Activated T-cell treated with anti-CD3 and anti-CD28 coated beads, Interleukin-2, amount 50 U/mL, for 4 hours (primary cell): ENCODE measurements at regions not wholly inside any gene's neighbourhood (a gene's known extent, or its start where the extent isn't known, plus 50 kb on each side); places are given as distances from the start of the nearest gene placed in this dataset.

ENCODE experiments used
- ATAC-seq, 2 donors: fragments of 200-7000 bp; cut with Tn5 transposase; one replicate each; pipeline ENCODE4 v1.10.0; 2021
- DNase-seq: peaks from one replicate; pipeline ENCODE4 v3.0.0-alpha.2; 2020
- H3K27me3 Mint-ChIP-seq: one replicate; pipeline ENCODE4 v1.8.0; 2021; ENCODE audit warnings: low read depth, mixed read lengths
- H3K36me3 Mint-ChIP-seq: one replicate; pipeline ENCODE4 v1.8.0; 2022; ENCODE audit warnings: mixed read lengths; ENCODE audit not compliant: insufficient read depth
- H3K4me1 Mint-ChIP-seq: one replicate; pipeline ENCODE4 v1.8.0; 2021; ENCODE audit warnings: low read depth, mixed read lengths
- H3K4me3 Mint-ChIP-seq: one replicate; pipeline ENCODE4 v1.8.0; 2021; ENCODE audit warnings: mild to moderate bottlenecking, moderate library complexity, mixed read lengths
- H3K9me3 Mint-ChIP-seq: one replicate; pipeline ENCODE4 v1.8.0; 2021; ENCODE audit warnings: mixed read lengths

GRCh38 chr2:6418291-6418690 lies 447.4 kb downstream of the CMPK2 start:
- Mint-ChIP-seq H3K9me3 (peaks cover 4% of the 10 kb centered on the region), H3K4me1 (no peaks in the 10 kb centered on the region), H3K27me3 (no peaks in the 10 kb centered on the region), H3K36me3 (no peaks in the 10 kb centered on the region), H3K4me3 (no peak overlapping the region)
- ATAC-seq (no peak), DNase-seq (no peak)

- DNase-seq (no peak), ATAC-seq (no peak)
- H3K27me3 Mint-ChIP-seq: no peaks in the 10 kb centered on the region
- H3K4me3 Mint-ChIP-seq: no peak overlapping the region
- H3K9me3 Mint-ChIP-seq: no peaks in the 10 kb centered on the region
- H3K4me1 Mint-ChIP-seq: no peaks in the 10 kb centered on the region
- no peaks in the 10 kb centered on the region for H3K36me3 Mint-ChIP-seq
Measured at GRCh38 chr2:6421138-6421730, 444.5 kb downstream of the CMPK2 start.

DNA sequence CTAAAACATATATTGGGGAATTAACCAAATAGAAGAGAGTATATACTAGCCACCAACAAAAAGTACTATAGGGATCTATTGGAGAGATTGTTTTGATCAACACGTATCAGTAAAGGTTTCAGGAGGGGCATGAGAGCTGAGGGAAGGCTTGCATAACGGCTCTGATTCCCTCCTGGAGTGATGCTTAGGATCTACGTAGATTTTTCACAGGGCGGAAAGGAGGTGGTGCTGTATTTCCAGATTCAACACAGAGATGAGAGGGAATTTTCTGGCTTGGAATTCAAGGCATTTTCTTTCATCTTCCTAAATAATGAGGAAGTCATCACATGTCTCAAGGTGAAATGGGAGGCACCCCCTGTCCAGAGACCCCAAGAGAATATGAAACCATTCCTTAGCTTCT lies 443.8 kb downstream of the CMPK2 start:
- DNase-seq: no peak
- Mint-ChIP-seq H3K9me3 (peaks cover 4% of the 10 kb centered on the region), H3K36me3 (no peaks in the 10 kb centered on the region), H3K27me3 (no peaks in the 10 kb centered on the region), H3K4me1 (no peaks in the 10 kb centered on the region), H3K4me3 (no peak overlapping the region)
- ATAC-seq: no peak

GRCh38 chr2:6423157-6423556 lies 442.6 kb downstream of the CMPK2 start:
- H3K27me3 Mint-ChIP-seq: no peaks in the 10 kb centered on the region
- no peaks in the 10 kb centered on the region for H3K36me3 Mint-ChIP-seq
- H3K4me1 Mint-ChIP-seq: no peaks in the 10 kb centered on the region
- DNase-seq (no peak), ATAC-seq (no peak)
- no peak overlapping the region for H3K4me3 Mint-ChIP-seq
- peaks cover 6% of the 10 kb centered on the region for H3K9me3 Mint-ChIP-seq

- DNase-seq (no peak), ATAC-seq (no peak)
- Mint-ChIP-seq H3K4me1 (no peaks in the 10 kb centered on the region), H3K9me3 (peaks cover 6% of the 10 kb centered on the region), H3K4me3 (no peak overlapping the region), H3K36me3 (no peaks in the 10 kb centered on the region), H3K27me3 (no peaks in the 10 kb centered on the region)
Measured at GRCh38 chr2:6423944-6424343, 441.8 kb downstream of the CMPK2 start.

GRCh38 chr2:6425032-6425431 lies 440.7 kb downstream of the CMPK2 start:
- ATAC-seq: no peak
- Mint-ChIP-seq H3K27me3 (no peaks in the 10 kb centered on the region), H3K4me3 (no peak overlapping the region), H3K36me3 (no peaks in the 10 kb centered on the region), H3K9me3 (peaks cover 10% of the 10 kb centered on the region), H3K4me1 (no peaks in the 10 kb centered on the region)
- no peak for DNase-seq

DNA sequence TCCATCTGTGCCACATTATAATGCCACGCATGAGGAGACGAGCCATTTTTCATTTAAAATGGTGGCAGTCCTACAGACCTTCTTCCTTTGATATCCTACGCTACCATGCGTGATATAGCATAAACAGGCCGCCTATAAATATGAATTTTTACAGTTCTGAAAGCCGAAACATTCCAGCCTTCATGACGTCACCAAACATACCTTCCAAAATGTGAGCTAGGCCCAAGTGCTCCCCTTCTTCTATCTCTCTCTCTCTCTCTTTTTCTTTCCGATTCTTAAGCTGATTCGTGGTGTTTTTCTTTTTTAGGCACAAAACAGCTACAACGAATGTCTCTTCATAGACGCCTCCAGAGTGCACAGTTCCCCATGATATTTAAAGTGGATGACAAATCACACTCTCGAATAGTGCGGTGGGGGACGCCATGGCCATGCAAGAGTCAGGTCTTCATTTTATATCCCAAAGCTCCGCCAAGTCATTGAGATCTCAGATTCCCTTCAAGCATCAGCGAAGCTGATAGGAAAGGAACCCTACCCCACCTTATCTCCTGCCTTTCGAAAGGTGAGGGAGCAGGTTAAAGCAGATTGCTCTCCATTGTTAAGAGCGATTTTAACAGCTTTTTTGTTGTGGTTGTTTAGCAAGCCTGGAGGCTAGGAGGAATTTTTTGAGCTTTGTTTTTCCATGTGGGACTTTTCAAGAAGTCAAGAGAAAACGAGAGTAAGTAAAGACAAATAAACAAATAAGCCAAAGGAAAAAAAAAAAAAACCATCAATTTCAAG lies 436.3 kb downstream of the CMPK2 start:
- ATAC-seq (no peak), DNase-seq (no peak)
- H3K36me3 Mint-ChIP-seq: no peaks in the 10 kb centered on the region
- H3K4me3 Mint-ChIP-seq: no peak overlapping the region
- H3K9me3 Mint-ChIP-seq: peaks cover 18% of the 10 kb centered on the region
- H3K4me1 Mint-ChIP-seq: no peaks in the 10 kb centered on the region
- H3K27me3 Mint-ChIP-seq: no peaks in the 10 kb centered on the region

DNA sequence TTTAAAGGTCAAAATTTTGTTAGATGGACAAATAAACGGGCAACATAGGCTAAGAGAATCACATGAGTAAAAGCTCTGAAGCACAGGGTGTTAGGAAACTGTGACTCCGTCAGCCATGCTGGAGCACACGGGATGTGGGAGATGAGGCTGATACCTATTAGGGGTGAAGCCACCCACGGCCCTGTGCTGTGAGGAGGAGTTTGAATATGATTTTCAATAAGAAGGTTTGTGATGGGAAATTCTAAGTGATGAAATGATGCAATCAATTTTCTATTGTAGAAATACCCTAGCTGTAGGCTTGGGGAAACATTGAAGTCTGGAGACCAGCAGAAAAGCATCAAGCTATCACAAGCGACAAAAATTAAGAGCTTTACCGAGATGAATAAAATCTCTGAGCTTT lies 431.3 kb downstream of the CMPK2 start:
- Mint-ChIP-seq H3K36me3 (no peaks in the 10 kb centered on the region), H3K27me3 (peaks cover 1% of the 10 kb centered on the region), H3K4me1 (no peaks in the 10 kb centered on the region), H3K4me3 (no peak overlapping the region), H3K9me3 (peaks cover 11% of the 10 kb centered on the region)
- DNase-seq: no peak
- ATAC-seq: no peak

GRCh38 chr2:6441800-6442199 lies 423.9 kb downstream of the CMPK2 start:
- H3K4me1 Mint-ChIP-seq: no peaks in the 10 kb centered on the region
- H3K9me3 Mint-ChIP-seq: no peaks in the 10 kb centered on the region
- no peaks in the 10 kb centered on the region for H3K36me3 Mint-ChIP-seq
- ATAC-seq: no peak
- H3K27me3 Mint-ChIP-seq: peaks cover 1% of the 10 kb centered on the region
- no peak overlapping the region for H3K4me3 Mint-ChIP-seq
- no peak for DNase-seq

- H3K27me3 Mint-ChIP-seq: peaks cover 1% of the 10 kb centered on the region
- no peaks in the 10 kb centered on the region for H3K36me3 Mint-ChIP-seq
- H3K4me1 Mint-ChIP-seq: no peaks in the 10 kb centered on the region
- H3K9me3 Mint-ChIP-seq: no peaks in the 10 kb centered on the region
- no peak for DNase-seq
- H3K4me3 Mint-ChIP-seq: no peak overlapping the region
- no peak for ATAC-seq
Measured at GRCh38 chr2:6442252-6442985, 423.3 kb downstream of the CMPK2 start.

DNA sequence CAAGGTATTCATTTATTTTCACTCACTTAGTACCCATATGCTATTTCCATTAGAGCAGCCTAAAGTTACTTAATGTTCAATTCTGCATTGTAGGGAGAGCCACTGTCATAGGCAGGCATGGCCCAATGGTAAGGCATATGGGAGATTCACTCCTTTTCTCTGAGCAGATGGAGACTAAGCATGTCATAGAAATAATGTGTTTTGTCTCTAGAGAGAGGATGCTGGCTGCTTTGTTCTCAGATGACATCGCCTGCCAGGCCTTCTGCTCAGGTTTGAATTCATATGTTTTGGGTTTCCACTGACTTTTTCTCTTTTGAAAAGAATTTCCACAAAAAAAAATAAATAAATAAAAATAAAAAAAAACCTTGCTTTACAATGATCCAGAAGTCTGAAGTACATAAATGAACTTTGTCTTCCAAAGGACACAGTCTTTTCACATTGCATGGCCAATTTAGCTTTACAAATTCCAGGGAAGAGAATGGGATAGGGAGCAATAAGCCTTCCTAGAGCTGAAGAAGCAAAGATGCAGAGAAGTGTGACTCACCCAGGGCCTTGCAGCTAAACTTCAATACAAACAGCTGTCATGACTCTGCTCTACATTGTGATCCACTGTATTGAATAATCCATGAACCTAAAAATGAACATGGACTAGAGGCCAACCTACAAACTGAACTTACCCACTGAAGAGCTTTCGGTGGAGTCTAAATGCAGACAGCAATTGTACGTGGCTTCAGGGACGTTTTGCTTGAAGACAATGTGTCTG lies 422.5 kb downstream of the CMPK2 start:
- DNase-seq: no peak
- no peaks in the 10 kb centered on the region for H3K4me1 Mint-ChIP-seq
- H3K36me3 Mint-ChIP-seq: no peaks in the 10 kb centered on the region
- H3K27me3 Mint-ChIP-seq: peaks cover 1% of the 10 kb centered on the region
- ATAC-seq: no peak
- no peak overlapping the region for H3K4me3 Mint-ChIP-seq
- H3K9me3 Mint-ChIP-seq: no peaks in the 10 kb centered on the region

DNA sequence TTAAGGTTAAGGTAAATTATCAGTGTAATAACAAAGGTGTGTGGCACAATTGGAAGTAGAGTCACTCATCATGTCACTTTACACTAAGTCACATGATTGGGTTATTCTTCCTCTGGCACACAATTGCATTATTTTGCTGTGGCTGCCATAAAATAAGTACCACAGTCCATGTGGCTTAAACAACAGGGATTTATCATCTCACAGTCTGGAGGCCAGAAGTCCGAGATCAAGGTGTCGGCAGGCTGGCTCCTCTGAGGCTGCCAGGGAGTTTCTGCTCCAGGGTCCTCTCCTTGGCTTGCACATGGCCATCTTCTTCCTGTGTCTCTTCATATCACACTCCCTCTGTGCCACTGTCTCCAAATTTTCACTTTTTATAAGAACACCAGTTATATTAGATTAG lies 421.2 kb downstream of the CMPK2 start:
- no peaks in the 10 kb centered on the region for H3K27me3 Mint-ChIP-seq
- DNase-seq: no peak
- no peaks in the 10 kb centered on the region for H3K36me3 Mint-ChIP-seq
- H3K4me1 Mint-ChIP-seq: no peaks in the 10 kb centered on the region
- H3K9me3 Mint-ChIP-seq: no peaks in the 10 kb centered on the region
- no peak overlapping the region for H3K4me3 Mint-ChIP-seq
- no peak for ATAC-seq

DNA sequence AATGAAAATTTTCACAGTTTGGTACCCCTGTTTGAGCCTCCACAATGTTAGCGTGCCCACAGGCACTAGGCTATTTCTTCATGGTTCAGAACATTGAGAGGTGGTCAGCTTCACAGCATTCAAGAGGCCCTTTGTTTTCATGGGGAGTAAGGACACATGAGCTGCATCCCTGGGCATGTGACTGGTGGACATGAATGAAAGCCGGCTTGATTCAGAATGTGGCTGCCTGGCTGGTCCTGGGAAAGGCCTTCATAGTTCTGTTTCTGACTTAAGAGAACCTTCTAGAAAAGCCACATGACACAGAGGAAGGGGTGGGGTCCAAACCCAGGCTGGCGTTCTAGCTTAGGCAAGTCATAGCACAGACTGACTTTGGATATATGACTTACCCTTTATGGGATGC lies 420.6 kb downstream of the CMPK2 start:
- H3K27me3 Mint-ChIP-seq: no peaks in the 10 kb centered on the region
- no peaks in the 10 kb centered on the region for H3K4me1 Mint-ChIP-seq
- no peaks in the 10 kb centered on the region for H3K36me3 Mint-ChIP-seq
- H3K9me3 Mint-ChIP-seq: no peaks in the 10 kb centered on the region
- ATAC-seq: no peak
- H3K4me3 Mint-ChIP-seq: no peak overlapping the region
- DNase-seq: no peak

- H3K36me3 Mint-ChIP-seq: no peaks in the 10 kb centered on the region
- ATAC-seq (no peak), DNase-seq (no peak)
- no peaks in the 10 kb centered on the region for H3K4me1 Mint-ChIP-seq
- H3K9me3 Mint-ChIP-seq: peaks cover 1% of the 10 kb centered on the region
- H3K4me3 Mint-ChIP-seq: no peak overlapping the region
- H3K27me3 Mint-ChIP-seq: no peaks in the 10 kb centered on the region
Measured at GRCh38 chr2:6446938-6447608, 418.6 kb downstream of the CMPK2 start.
